T-helper 2 cell treated with Interferon-gamma antibody and Interleukin-4, amounts not matched to agents 5 μg/mL and 100 μg/mL, for 36 hours (primary cell): ENCODE measurements at regions not wholly inside any gene's neighbourhood (a gene's known extent, or its start where the extent isn't known, plus 50 kb on each side); places are given as distances from the start of the nearest gene placed in this dataset.

ENCODE experiments used
- DNase-seq: peaks from one replicate; pipeline ENCODE4 v3.0.0; 2021; ENCODE audit warnings: low spot score
- H3K27ac Mint-ChIP-seq: one replicate; pipeline ENCODE4 v1.8.0; 2021; ENCODE audit warnings: mild to moderate bottlenecking, mixed read lengths
- H3K27me3 Mint-ChIP-seq: one replicate; pipeline ENCODE4 v1.8.0; 2021; ENCODE audit warnings: low read depth, mixed read lengths
- H3K36me3 Mint-ChIP-seq: one replicate; pipeline ENCODE4 v1.8.0; 2021; ENCODE audit warnings: low read depth, mixed read lengths
- H3K4me1 Mint-ChIP-seq: one replicate; pipeline ENCODE4 v1.8.0; 2021; ENCODE audit warnings: low read depth, mixed read lengths
- H3K4me3 Mint-ChIP-seq: one replicate; pipeline ENCODE4 v1.8.0; 2022; ENCODE audit warnings: mild to moderate bottlenecking, moderate library complexity, mixed read lengths
- H3K9me3 Mint-ChIP-seq: one replicate; pipeline ENCODE4 v1.8.0; 2021; ENCODE audit warnings: mixed read lengths

DNA sequence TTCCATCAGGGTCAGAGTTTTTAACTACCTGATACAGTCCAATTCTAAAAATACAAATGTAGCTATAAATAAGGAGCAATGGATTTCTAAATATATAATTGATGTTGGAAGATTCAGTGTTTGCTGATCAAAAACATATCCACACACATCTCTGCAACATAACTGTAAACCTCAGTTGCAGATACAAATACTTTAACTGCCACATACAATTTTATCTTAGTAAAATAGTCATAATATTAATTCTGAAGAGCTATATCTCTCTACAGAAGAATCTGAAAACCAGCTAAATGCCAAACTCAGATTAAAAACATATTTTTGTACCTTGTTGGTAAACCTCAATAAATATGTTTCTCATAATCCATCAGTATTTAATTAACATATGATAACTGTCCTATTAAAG lies 674.3 kb upstream of the INTU start:
- no peak for DNase-seq
- Mint-ChIP-seq H3K9me3 (peaks cover 3% of the 10 kb centered on the region), H3K27ac (no peak overlapping the region), H3K4me1 (no peaks in the 10 kb centered on the region), H3K27me3 (no peaks in the 10 kb centered on the region), H3K4me3 (no peak overlapping the region), H3K36me3 (no peaks in the 10 kb centered on the region)

DNA sequence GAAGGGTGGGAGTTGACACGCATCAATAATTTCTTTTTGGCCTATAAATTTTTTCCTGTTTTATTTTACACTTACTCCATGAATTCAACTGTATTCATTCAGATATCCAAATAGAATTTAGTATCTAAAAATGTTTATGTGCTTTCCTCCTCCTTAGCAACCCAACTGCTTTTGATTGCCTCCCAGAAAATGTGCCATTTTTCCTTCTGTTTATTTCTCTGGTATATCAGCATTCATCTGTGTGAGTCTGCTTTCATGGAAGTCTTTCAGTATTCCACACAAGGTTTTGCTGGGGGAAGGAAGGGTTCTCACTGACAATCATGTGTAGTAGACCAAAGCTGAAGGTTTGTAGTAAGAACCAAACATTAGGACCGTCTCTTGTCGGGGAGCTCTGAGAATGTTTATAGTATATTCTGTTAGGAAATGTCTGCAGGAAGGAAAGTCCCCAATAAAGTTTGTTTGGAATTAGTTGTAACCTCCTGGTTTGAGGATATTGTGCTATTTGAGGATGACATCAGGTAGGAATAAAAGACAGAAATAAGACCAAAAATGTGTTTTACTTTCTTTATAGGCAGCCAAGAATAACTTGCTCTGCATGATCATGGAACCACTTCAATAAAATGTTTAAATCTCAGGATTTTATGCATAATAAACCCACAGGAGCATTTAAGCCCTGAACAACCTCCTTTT lies 673.6 kb upstream of the INTU start:
- no peaks in the 10 kb centered on the region for H3K4me1 Mint-ChIP-seq

DNA sequence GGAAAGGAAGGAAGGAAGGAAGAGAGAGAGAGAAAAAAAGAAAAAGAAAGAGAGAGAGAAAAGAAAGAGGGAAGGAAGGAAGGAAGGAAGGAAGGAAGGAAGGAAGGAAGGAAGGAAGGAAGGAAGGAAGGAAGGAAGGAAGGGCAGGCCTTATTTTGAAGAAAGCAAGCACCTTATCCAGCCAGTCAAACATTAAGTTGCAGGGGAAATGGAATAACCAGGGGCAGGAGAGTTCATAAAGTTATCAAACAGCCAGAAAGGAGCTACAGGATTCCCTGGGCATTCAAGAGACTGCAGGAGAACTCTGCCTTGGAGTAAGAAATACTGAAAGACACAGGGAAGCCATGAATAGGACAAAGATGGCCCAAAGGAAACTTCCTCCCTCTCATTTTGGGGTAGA lies 672.0 kb upstream of the INTU start:
- Mint-ChIP-seq H3K4me1 (no peaks in the 10 kb centered on the region), H3K4me3 (no peak overlapping the region), H3K9me3 (no peaks in the 10 kb centered on the region), H3K27me3 (no peaks in the 10 kb centered on the region), H3K27ac (no peak overlapping the region), H3K36me3 (no peaks in the 10 kb centered on the region)
- no peak for DNase-seq

More for the DNA sequence above, 673.6 kb upstream of the INTU start:
- Mint-ChIP-seq H3K4me3 (no peak overlapping the region), H3K36me3 (no peaks in the 10 kb centered on the region), H3K9me3 (no peaks in the 10 kb centered on the region), H3K27me3 (no peaks in the 10 kb centered on the region), H3K27ac (no peak overlapping the region)
- DNase-seq, result no peak

DNA sequence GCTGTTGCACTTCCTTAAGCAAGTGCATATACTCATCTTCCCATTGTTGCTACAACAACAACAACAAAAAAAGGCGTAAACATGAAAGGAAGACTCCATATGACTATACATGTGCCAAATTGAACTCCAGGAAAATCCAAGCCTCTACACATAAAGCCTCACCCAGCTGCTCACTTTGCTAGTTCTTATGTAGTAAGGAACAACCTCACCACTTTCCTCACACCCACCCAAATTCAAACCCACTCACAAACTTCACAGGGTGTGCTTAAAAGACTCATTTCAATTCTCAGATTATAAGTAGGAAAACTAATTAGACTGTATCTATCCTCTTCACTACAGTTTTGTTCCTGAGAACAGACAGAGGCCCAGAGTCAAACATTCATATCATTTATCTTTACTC lies 671.1 kb upstream of the INTU start:
- no peaks in the 10 kb centered on the region for H3K36me3 Mint-ChIP-seq
- no peaks in the 10 kb centered on the region for H3K4me1 Mint-ChIP-seq
- H3K27me3 Mint-ChIP-seq, result no peaks in the 10 kb centered on the region
- no peaks in the 10 kb centered on the region for H3K9me3 Mint-ChIP-seq
- no peak overlapping the region for H3K27ac Mint-ChIP-seq
- no peak overlapping the region for H3K4me3 Mint-ChIP-seq
- DNase-seq, result no peak

DNA sequence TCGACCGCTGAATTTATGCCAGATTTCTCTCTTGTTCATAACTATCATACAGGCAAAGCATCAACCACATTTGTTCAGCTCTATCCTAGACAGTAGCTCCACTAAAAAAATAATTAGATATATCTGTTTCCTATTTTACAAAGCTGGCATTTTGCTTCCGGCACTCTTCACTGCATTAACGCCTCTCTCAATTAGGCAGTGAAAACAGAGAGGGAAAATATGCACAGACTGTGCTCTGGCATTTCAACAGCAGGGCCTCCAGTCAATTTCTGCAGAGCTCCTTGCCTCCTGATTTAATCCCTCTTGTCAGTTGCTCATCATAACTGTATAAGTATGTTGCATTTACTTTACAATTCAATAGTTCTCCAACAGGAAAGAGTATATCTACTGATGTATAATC lies 666.9 kb upstream of the INTU start:
- Mint-ChIP-seq H3K36me3 (no peaks in the 10 kb centered on the region), H3K9me3 (peaks cover 7% of the 10 kb centered on the region), H3K27me3 (no peaks in the 10 kb centered on the region), H3K4me3 (no peak overlapping the region), H3K27ac (no peak overlapping the region), H3K4me1 (no peaks in the 10 kb centered on the region)
- no peak for DNase-seq

DNA sequence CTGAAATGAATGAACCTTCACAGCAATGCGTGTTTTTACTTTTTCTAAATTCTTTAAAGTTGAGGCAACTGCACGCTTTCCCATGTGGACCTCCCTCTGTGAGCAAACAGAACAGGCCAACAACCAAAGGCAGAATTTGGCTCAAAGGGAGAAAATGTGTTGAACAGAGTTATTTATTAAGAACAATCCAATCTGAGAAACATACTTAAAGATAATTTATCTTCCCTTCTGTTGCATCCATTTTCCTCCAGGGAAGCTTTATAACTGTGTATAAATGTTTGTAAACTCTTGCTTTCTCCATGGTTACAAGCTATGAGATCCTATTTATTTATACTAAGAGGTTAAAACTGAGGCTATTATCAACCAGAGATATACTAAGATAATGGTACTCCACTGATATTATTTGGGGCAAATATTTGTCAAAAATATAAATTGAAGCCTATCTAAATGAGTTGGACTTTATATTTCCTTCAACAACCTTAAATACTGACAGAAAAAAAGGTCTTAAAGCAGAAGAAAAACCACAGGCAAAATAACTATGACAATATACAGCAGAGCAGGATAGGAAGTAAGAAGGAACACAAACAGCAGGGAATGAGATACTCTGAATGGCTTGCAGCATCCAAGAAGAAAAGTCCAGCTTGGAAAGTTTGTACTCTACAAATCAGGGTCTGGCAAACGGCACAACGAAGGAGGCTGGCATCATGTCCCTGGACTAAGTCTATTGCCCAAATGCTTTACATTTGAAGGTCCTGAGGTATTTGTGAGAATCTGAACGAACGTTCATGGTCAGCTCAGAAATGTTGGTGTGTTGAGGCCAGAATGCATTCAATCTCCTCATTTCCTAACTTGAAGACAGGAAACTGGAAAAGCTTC lies 663.2 kb upstream of the INTU start:
- Mint-ChIP-seq H3K4me3 (no peak overlapping the region), H3K36me3 (no peaks in the 10 kb centered on the region), H3K4me1 (no peaks in the 10 kb centered on the region), H3K9me3 (peaks cover 7% of the 10 kb centered on the region), H3K27ac (no peak overlapping the region), H3K27me3 (no peaks in the 10 kb centered on the region)
- no peak for DNase-seq

DNA sequence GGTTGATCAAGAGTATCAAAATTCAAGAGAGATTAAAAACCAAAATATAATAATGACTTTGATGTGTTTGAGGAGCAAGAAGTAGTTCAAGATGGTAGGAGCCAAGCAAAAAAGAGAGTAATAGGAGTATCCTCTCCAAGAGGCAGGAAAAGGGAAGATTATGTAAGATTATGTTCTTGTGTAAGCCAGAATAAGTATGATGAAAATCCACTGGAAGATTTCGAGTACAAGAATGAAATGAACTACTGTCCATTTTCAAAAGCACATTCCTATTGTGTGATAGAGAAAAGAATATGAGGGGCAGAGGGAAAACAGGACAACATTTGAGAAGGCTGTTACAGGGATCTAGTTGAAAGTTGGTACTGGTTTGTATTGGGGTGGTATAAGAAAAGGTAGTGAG lies 659.6 kb upstream of the INTU start:
- peaks cover 5% of the 10 kb centered on the region for H3K9me3 Mint-ChIP-seq
- no peak for DNase-seq
- H3K36me3 Mint-ChIP-seq, result no peaks in the 10 kb centered on the region
- no peaks in the 10 kb centered on the region for H3K27me3 Mint-ChIP-seq
- H3K27ac Mint-ChIP-seq, result no peak overlapping the region
- H3K4me1 Mint-ChIP-seq, result no peaks in the 10 kb centered on the region
- H3K4me3 Mint-ChIP-seq, result no peak overlapping the region

DNA sequence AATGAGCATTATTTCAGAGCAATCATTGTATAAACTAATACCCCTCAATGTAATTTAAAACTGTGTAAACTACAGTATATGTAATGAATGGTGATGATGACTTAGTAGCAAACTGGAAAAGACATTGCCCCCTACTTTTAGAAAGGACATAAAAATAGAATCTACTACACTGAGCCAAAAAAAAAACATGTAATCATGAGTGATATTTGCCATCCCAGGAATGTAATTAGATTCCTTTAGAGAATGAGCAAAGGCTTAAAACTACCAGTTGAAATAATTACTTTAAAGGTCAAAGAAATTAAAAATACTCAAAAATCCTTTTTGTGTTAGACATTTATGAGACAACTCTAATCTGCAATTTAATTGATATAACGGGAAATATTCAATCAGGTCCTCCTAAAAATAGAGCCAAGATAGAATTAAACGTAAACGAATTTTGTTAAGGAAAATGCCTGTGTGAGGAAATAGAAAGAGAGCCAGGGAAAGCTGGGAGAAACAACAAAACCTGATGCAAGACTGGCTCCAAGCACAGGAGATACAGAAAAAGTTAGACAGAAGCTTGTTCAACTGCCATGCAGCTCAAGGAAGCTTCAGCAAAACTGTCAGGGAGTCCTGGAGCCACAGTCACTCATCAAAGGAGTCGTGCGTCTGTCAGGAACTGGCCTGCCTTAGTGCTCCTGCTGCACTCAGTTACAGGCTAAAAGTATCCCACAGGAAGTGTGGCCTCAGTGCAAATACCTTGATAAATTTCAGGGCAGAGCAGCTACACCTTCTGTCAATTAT lies 655.7 kb upstream of the INTU start:
- Mint-ChIP-seq H3K9me3 (peaks cover 6% of the 10 kb centered on the region), H3K27ac (no peak overlapping the region), H3K4me3 (no peak overlapping the region), H3K4me1 (no peaks in the 10 kb centered on the region), H3K27me3 (no peaks in the 10 kb centered on the region), H3K36me3 (no peaks in the 10 kb centered on the region)
- no peak for DNase-seq

DNA sequence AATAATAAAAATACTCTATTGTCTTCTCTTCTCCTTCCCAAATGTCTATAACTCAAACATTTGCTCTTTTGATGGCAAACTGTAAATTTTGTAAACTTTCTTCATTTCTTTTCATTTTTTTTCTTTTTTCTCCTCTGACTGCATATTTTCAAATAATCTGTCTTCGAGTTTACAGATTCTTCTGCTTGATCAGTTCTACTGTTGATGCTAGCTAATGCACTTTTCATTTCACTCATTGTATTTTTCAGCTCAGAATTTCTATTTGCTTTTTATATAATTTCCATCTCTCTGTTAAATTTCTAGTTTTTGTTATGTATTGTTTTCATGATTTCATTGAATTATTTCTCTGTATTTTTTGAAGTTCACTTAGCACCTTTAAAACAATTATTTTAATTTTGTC lies 646.8 kb upstream of the INTU start:
- H3K4me1 Mint-ChIP-seq, result no peaks in the 10 kb centered on the region
- H3K9me3 Mint-ChIP-seq, result peaks cover 20% of the 10 kb centered on the region
- no peak for DNase-seq
- H3K36me3 Mint-ChIP-seq, result no peaks in the 10 kb centered on the region
- H3K27ac Mint-ChIP-seq, result no peak overlapping the region
- H3K4me3 Mint-ChIP-seq, result no peak overlapping the region
- no peaks in the 10 kb centered on the region for H3K27me3 Mint-ChIP-seq

DNA sequence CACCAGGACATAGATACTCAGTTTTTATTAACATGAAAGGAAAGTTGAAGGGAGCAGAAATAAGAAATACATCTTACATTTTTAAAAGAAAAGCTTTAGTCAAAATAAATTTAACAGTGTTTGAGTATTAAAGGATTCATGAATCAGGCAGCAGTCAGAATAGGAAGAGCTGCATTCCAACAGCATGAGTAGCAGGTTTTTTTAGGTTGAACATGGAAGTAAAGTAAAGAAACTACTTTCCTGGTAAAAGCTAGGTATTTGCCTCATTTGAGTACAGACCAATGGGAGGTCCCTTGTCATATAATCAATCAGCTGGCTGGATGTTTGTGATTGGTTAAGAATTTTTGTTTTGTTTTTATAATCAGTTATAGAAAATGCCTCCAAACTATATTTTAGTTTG lies 645.9 kb upstream of the INTU start:
- H3K27ac Mint-ChIP-seq, result no peak overlapping the region
- no peak for DNase-seq
- no peaks in the 10 kb centered on the region for H3K27me3 Mint-ChIP-seq
- H3K4me3 Mint-ChIP-seq, result no peak overlapping the region
- H3K9me3 Mint-ChIP-seq, result peaks cover 20% of the 10 kb centered on the region
- no peaks in the 10 kb centered on the region for H3K4me1 Mint-ChIP-seq
- H3K36me3 Mint-ChIP-seq, result no peaks in the 10 kb centered on the region

DNA sequence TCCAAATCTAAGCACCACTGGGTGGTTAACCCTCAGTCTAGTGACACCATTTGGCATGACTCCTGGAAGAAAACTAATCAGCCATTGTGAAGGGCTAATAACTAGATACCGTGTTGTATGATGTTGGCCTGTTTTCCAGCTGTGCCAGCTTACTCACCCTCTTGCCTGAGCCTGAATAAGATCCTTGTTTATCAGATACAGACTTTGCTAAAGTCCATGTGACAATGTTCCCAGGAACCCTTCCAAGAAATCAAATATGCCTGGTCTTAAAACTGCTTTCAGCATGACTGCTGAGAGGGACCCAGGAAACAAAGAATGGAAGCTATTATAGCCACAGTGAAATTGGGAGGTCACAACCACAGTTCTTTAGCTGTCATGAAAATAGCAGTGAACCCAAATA lies 640.8 kb upstream of the INTU start:
- H3K4me1 Mint-ChIP-seq, result no peaks in the 10 kb centered on the region
- no peaks in the 10 kb centered on the region for H3K27me3 Mint-ChIP-seq
- H3K36me3 Mint-ChIP-seq, result no peaks in the 10 kb centered on the region
- H3K9me3 Mint-ChIP-seq, result peaks cover 4% of the 10 kb centered on the region
- no peak overlapping the region for H3K27ac Mint-ChIP-seq
- no peak for DNase-seq
- H3K4me3 Mint-ChIP-seq, result no peak overlapping the region

DNA sequence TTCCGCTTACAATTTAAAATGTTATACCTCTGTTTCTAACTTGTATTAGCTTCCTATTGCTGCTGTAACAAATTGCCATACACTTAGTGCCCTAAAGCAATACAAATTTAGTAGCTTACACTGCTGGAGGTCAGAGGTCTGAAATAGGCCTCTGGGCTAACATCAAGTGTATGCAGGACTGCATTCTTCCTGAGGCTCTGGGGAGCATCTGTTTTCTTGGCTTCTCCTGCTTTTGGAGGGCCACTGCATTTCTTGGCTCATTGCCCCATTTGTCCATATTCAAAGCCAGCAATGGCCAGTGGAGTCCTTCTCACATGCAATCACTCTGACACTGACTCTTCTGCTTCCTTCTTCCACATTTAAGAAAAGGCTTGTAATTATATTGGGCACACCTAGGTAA lies 639.8 kb upstream of the INTU start:
- Mint-ChIP-seq H3K9me3 (peaks cover 4% of the 10 kb centered on the region), H3K4me1 (no peaks in the 10 kb centered on the region), H3K4me3 (no peak overlapping the region), H3K36me3 (no peaks in the 10 kb centered on the region), H3K27me3 (no peaks in the 10 kb centered on the region), H3K27ac (no peak overlapping the region)
- DNase-seq, result no peak

DNA sequence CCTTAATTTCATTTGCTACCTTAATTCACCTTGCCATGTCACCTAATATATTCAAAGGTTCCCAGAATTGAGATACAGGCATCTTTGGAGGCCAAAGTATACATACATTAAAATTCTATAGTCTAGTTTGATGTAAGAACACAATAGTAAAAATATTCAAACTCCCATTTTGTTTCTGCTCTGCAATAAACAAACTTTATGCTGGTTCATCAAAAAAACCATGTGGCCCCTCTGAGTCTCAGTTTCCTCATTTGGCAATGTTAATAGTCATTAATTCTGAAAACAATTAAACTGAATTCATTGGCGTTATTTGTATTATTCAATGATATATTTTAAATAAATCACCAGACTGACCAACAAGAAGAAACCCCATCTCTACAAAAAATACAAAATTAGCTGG lies 639.4 kb upstream of the INTU start:
- H3K4me3 Mint-ChIP-seq, result no peak overlapping the region
- H3K36me3 Mint-ChIP-seq, result no peaks in the 10 kb centered on the region
- H3K27me3 Mint-ChIP-seq, result no peaks in the 10 kb centered on the region
- no peak overlapping the region for H3K27ac Mint-ChIP-seq
- peaks cover 4% of the 10 kb centered on the region for H3K9me3 Mint-ChIP-seq
- H3K4me1 Mint-ChIP-seq, result no peaks in the 10 kb centered on the region
- no peak for DNase-seq

DNA sequence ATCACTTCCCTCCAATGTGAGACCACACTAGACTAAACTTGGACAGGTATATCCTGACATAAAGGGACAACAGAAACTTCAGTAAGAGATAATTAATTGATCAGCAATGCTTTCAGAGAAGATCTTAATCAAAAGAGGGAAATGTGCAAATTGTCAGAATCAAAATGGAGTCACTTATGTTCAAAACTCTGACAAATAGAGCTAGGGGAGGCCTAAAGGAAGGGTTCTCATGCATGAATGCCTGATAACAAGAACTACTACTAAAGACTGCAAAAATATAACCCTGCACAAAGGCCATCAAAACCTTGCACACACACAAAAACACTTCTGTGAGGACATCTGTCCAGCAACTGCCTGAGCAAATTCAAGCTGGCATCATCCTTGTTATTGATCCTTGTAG lies 637.5 kb upstream of the INTU start:
- no peaks in the 10 kb centered on the region for H3K27me3 Mint-ChIP-seq
- H3K36me3 Mint-ChIP-seq, result no peaks in the 10 kb centered on the region
- no peak for DNase-seq
- H3K9me3 Mint-ChIP-seq, result no peaks in the 10 kb centered on the region
- no peaks in the 10 kb centered on the region for H3K4me1 Mint-ChIP-seq
- no peak overlapping the region for H3K4me3 Mint-ChIP-seq
- no peak overlapping the region for H3K27ac Mint-ChIP-seq
